Endothelial cell of umbilical vein (primary cell): ENCODE measurements at regions not wholly inside any gene's neighbourhood (a gene's known extent, or its start where the extent isn't known, plus 50 kb on each side); places are given as distances from the start of the nearest gene placed in this dataset.

Experiments used
- BruUV-seq: library from RNA; stranded (reverse); fragments of 400-500 nt; replicated peaks from 2 replicates; lab custom pipeline; 2021; lab: Mats Ljungman, UMichigan
- CTCF ChIA-PET: fragments of 300-600, 350-600 bp; sonication (Branson Sonifier 250); formaldehyde crosslinking; loops from one replicate; lab custom pipeline; 2021; ENCODE audit warnings: antibody characterized with exemption, inconsistent platforms; lab: Charles Lee
- POLR2A ChIA-PET: fragments of 300-600, 350-600 bp; sonication (Branson Sonifier 250); formaldehyde crosslinking; loops from one replicate; lab custom pipeline; 2021; ENCODE audit warnings: antibody characterized with exemption, inconsistent platforms; lab: Charles Lee
- DNase-seq: peaks from one replicate; pipeline ENCODE4 v3.0.0-alpha.2; 2011; ENCODE audit warnings: low read depth, low spot score
- FAIRE-seq: peaks from 2 replicates; lab custom pipeline; 2011; peaks lifted over from hg19 to GRCh38; lab: Jason Lieb, UNC
- H2AFZ ChIP-seq: 2 replicates; pipeline ENCODE4 v1.6.0; 2012; ENCODE audit warnings: low read depth, low read length, control low read depth, inconsistent platforms
- H3K27ac ChIP-seq: 2 replicates; pipeline ENCODE4 v1.5.1; 2011; ENCODE audit warnings: low read depth, mild to moderate bottlenecking, control low read depth, low read length, moderate library complexity; ENCODE audit not compliant: insufficient read depth
- H3K27me3 ChIP-seq, 2 experiments: 2 replicates each; pipeline versions ENCODE4 v1.6.0 to v1.6.1; 2011; ENCODE audit warnings: low read length in 2 of 2, mixed read lengths in 1 of 2; ENCODE audit not compliant: control insufficient read depth in 2 of 2, insufficient read depth in 2 of 2
- H3K36me3 ChIP-seq, 2 experiments: 2 replicates in 1 of 2; 3 replicates in 1 of 2; pipeline ENCODE4 v1.5.1; 2011; ENCODE audit warnings: low read length in 2 of 2, mild to moderate bottlenecking in 1 of 2, moderate library complexity in 1 of 2; ENCODE audit not compliant: control insufficient read depth in 2 of 2, insufficient read depth in 2 of 2; ENCODE audit errors: extremely low read depth in 1 of 2
- H3K4me1 ChIP-seq: 3 replicates; pipeline ENCODE4 v1.5.1; 2011; ENCODE audit warnings: mild to moderate bottlenecking, low read length; ENCODE audit not compliant: control insufficient read depth, insufficient read depth; ENCODE audit errors: extremely low read depth
- H3K4me2 ChIP-seq: 2 replicates; pipeline ENCODE4 v1.6.1; 2011; ENCODE audit warnings: low read length, control low read depth, mixed read lengths; ENCODE audit not compliant: insufficient read depth
- H3K4me3 ChIP-seq, 3 experiments: fragments of 200-600 bp in 1 of 3; sonication (generic), shearing (Covaris generic) in 1 of 3; replicated peaks in 1 of 3; 2 replicates each; pipeline ENCODE4 v1.5.1; 2011 to 2016; ENCODE audit warnings: control low read depth in 3 of 3, low read length in 3 of 3, mild to moderate bottlenecking in 2 of 3, inconsistent platforms in 1 of 3, low read depth in 1 of 3, moderate library complexity in 1 of 3; ENCODE audit not compliant: insufficient read depth in 1 of 3
- H3K79me2 ChIP-seq: 2 replicates; pipeline ENCODE4 v1.6.0; 2012; ENCODE audit warnings: low read length, inconsistent platforms; ENCODE audit not compliant: control insufficient read depth, insufficient read depth
- H3K9ac ChIP-seq: replicated peaks from 2 replicates; pipeline ENCODE3; 2011; ENCODE audit warnings: low read length, control low read depth; ENCODE audit not compliant: insufficient read depth; ENCODE audit errors: extremely low read depth
- H3K9me1 ChIP-seq: replicated peaks from 3 replicates; pipeline ENCODE4 v1.6.0; 2011; ENCODE audit warnings: mild to moderate bottlenecking, low read length; ENCODE audit not compliant: control insufficient read depth, insufficient read depth; ENCODE audit errors: extremely low read depth
- H3K9me3 ChIP-seq: replicated peaks from 2 replicates; pipeline ENCODE4 v1.5.1; 2012; ENCODE audit warnings: low read length, inconsistent platforms; ENCODE audit not compliant: control insufficient read depth, insufficient read depth
- H4K20me1 ChIP-seq: replicated peaks from 2 replicates; pipeline ENCODE3; 2011; ENCODE audit warnings: mild to moderate bottlenecking, low read length; ENCODE audit not compliant: control insufficient read depth, insufficient read depth; ENCODE audit errors: extremely low read depth
- EZH2 ChIP-seq: IDR thresholded peaks from 2 replicates; pipeline ENCODE4 v1.6.1; 2012; ENCODE audit warnings: borderline replicate concordance, low read depth, mild to moderate bottlenecking, moderate library complexity, low read length, inconsistent platforms; ENCODE audit not compliant: severe bottlenecking
- FOS ChIP-seq: IDR thresholded peaks from 2 replicates; pipeline ENCODE4 v1.6.1; 2011; ENCODE audit warnings: mild to moderate bottlenecking, low read length, moderate library complexity, borderline replicate concordance; ENCODE audit not compliant: insufficient read depth
- GATA2 ChIP-seq: IDR thresholded peaks from 2 replicates; pipeline ENCODE4 v1.7.0; 2011; ENCODE audit warnings: low read depth, mild to moderate bottlenecking, moderate library complexity, mixed read lengths, low read length; ENCODE audit not compliant: insufficient read length, insufficient read depth
- JUN ChIP-seq: IDR thresholded peaks from 2 replicates; pipeline ENCODE4 v1.6.1; 2011; ENCODE audit warnings: borderline replicate concordance, low read depth; ENCODE audit not compliant: insufficient read length, insufficient read depth
- MAX ChIP-seq: IDR thresholded peaks from 2 replicates; pipeline ENCODE4 v1.6.1; 2011; ENCODE audit not compliant: insufficient read depth, insufficient read length
- MYC ChIP-seq: IDR thresholded peaks from one replicate; pipeline ENCODE4 v1.6.1; 2011; ENCODE audit warnings: mild to moderate bottlenecking, low read depth, low read length
- POLR2A ChIP-seq: IDR thresholded peaks from 2 replicates; pipeline ENCODE4 v1.6.1; 2012; ENCODE audit warnings: low read depth, mild to moderate bottlenecking, control low read depth, low read length
- POLR2AphosphoS5 ChIP-seq: IDR thresholded peaks from 2 replicates; pipeline ENCODE4 v1.6.1; 2012; ENCODE audit warnings: low read depth, mild to moderate bottlenecking, control low read depth, low read length, moderate library complexity; ENCODE audit not compliant: insufficient read depth
- dilution Hi-C: fragments of 300-500 bp; cut with MboI; formaldehyde crosslinking; loops from one replicate; pipeline ENCODE4 v1.15.0; 2019; ENCODE audit warnings: low sequenced_read_pairs; ENCODE audit not compliant: extremely low pct_ligation_motif_present
- intact Hi-C: fragments of 100-400 bp; cut with micrococcal nuclease; formaldehyde crosslinking; loops from one replicate; pipeline ENCODE4 v1.10.0; 2022
- TF ChIP-seq, protein P1 (sequence below), 2 donors: IDR thresholded peaks; 1 replicate in 1 of 2; 2 replicates in 1 of 2; pipeline ENCODE4 v1.5.1; 2011; ENCODE audit warnings: low read length in 2 of 2, mild to moderate bottlenecking in 2 of 2, moderate library complexity in 2 of 2, control low read depth in 1 of 2, inconsistent platforms in 1 of 2, low read depth in 1 of 2; ENCODE audit not compliant: insufficient read depth in 1 of 2; ENCODE audit errors: extremely low read depth in 1 of 2

DNA sequence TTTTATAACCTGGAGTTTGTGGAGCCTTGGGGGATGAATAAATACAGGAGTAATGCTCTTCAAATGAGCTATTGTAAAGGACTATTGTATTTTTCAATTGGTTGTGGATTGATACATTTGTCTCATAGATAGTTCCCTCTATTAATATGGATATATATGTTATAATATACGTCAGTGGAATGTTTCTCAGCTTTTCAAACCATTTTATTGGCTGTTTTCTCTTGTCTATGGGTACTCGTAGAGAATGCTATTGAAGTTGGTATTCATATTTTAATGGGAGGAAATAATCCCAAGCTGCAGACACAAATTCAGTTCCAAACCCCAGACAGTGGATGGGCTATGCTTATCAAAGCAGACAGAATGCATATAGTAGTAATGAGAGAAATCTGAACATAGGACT is 181.8 kb upstream of the DAB2 start:
- Histone ChIP-seq H3K4me3 (no peak overlapping the region), H3K9ac (no peak overlapping the region), H3K79me2 (no peaks in the 10 kb centered on the region), H3K27ac (no peak overlapping the region), H2AFZ (no peak overlapping the region), H3K9me1 (no peaks in the 10 kb centered on the region), H4K20me1 (no peaks in the 10 kb centered on the region), H3K4me2 (no peak overlapping the region), H3K9me3 (no peaks in the 10 kb centered on the region), H3K36me3 (no peaks in the 10 kb centered on the region), H3K27me3 (no peaks in the 10 kb centered on the region), H3K4me1 (peaks cover 3% of the 10 kb centered on the region)
- CTCF ChIA-PET = interaction anchor here (0.8 to 1.4 kb wide), 3 partner anchors 11 to 1254 kb away, joined by 3 to 4 read pairs (median 4); no protein-coding TSS in a partner anchor
- POLR2A ChIA-PET = no interaction called here
- intact Hi-C loops (no loop called here), dilution Hi-C loops (no loop called here)
- TF ChIP-seq POLR2AphosphoS5 (no peak), EZH2 (no peak), JUN (no peak), FOS (no peak), MYC (no peak), POLR2A (no peak), MAX (no peak), GATA2 (no peak)
- TF ChIP-seq, protein P1, sequence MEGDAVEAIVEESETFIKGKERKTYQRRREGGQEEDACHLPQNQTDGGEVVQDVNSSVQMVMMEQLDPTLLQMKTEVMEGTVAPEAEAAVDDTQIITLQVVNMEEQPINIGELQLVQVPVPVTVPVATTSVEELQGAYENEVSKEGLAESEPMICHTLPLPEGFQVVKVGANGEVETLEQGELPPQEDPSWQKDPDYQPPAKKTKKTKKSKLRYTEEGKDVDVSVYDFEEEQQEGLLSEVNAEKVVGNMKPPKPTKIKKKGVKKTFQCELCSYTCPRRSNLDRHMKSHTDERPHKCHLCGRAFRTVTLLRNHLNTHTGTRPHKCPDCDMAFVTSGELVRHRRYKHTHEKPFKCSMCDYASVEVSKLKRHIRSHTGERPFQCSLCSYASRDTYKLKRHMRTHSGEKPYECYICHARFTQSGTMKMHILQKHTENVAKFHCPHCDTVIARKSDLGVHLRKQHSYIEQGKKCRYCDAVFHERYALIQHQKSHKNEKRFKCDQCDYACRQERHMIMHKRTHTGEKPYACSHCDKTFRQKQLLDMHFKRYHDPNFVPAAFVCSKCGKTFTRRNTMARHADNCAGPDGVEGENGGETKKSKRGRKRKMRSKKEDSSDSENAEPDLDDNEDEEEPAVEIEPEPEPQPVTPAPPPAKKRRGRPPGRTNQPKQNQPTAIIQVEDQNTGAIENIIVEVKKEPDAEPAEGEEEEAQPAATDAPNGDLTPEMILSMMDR (IDR thresholded peaks at IDR 0.05; ENCODE audit: extremely low read depth in 1 of 2, insufficient read depth in 1 of 2, low read depth in 1 of 2, low read length in 2 of 2) = no peak
- BruUV-seq = no TSS peak
- DNase-seq (no peak), FAIRE-seq (no peak)
